Keratinocyte (primary cell): ENCODE measurements at regions not wholly inside any gene's neighbourhood (a gene's known extent, or its start where the extent isn't known, plus 50 kb on each side); places are given as distances from the start of the nearest gene placed in this dataset.

Source experiments
- DNase-seq: peaks from one replicate; pipeline ENCODE4 v3.0.0-alpha.2; 2011; ENCODE audit warnings: low read depth, missing footprints, low spot score
- FAIRE-seq: peaks from 2 replicates; lab custom pipeline; 2011; peaks lifted over from hg19 to GRCh38; lab: Jason Lieb, UNC
- H2AFZ ChIP-seq: 2 replicates; pipeline ENCODE4 v1.6.0; 2012; ENCODE audit warnings: low read length, control low read depth, inconsistent platforms; ENCODE audit not compliant: control insufficient read depth
- H3K27ac ChIP-seq: 2 replicates; pipeline ENCODE4 v1.5.1; 2011; ENCODE audit warnings: low read length; ENCODE audit not compliant: control insufficient read depth, insufficient read depth
- H3K27me3 ChIP-seq: 3 replicates; pipeline ENCODE4 v1.6.0; 2011; ENCODE audit warnings: low read length; ENCODE audit not compliant: control insufficient read depth, insufficient read depth; ENCODE audit errors: extremely low read depth
- H3K36me3 ChIP-seq, 2 experiments: 2 replicates in 1 of 2; 3 replicates in 1 of 2; pipeline ENCODE4 v1.5.1; 2011; ENCODE audit warnings: low read length in 2 of 2, mild to moderate bottlenecking in 1 of 2; ENCODE audit not compliant: control insufficient read depth in 2 of 2, insufficient read depth in 2 of 2; ENCODE audit errors: extremely low read depth in 1 of 2
- H3K4me1 ChIP-seq: 3 replicates; pipeline ENCODE4 v1.5.1; 2011; ENCODE audit warnings: low read length; ENCODE audit not compliant: control insufficient read depth, insufficient read depth; ENCODE audit errors: extremely low read depth
- H3K4me2 ChIP-seq: 3 replicates; pipeline ENCODE4 v1.6.0; 2011; ENCODE audit warnings: low read depth, low read length; ENCODE audit not compliant: control insufficient read depth, insufficient read depth; ENCODE audit errors: extremely low read depth
- H3K4me3 ChIP-seq, 3 experiments: fragments of 200-600 bp in 1 of 3; sonication (generic) in 1 of 3; 2 replicates in 2 of 3; 3 replicates in 1 of 3; pipeline ENCODE4 v1.5.1; 2011 to 2016; ENCODE audit warnings: low read length in 3 of 3, mild to moderate bottlenecking in 3 of 3, control low read depth in 2 of 3, inconsistent platforms in 1 of 3, low read depth in 1 of 3, mixed read lengths in 1 of 3, mixed run types in 1 of 3, moderate library complexity in 1 of 3; ENCODE audit not compliant: control insufficient read depth in 2 of 3, insufficient read depth in 2 of 3; ENCODE audit errors: extremely low read depth in 1 of 3
- H3K79me2 ChIP-seq: 2 replicates; pipeline ENCODE4 v1.6.0; 2012; ENCODE audit warnings: low read length; ENCODE audit not compliant: control insufficient read depth, insufficient read depth
- H3K9ac ChIP-seq: 3 replicates; pipeline ENCODE4 v1.6.0; 2011; ENCODE audit warnings: low read length; ENCODE audit not compliant: control insufficient read depth, insufficient read depth; ENCODE audit errors: extremely low read depth
- H3K9me1 ChIP-seq: 3 replicates; pipeline ENCODE4 v1.6.0; 2011; ENCODE audit warnings: low read length; ENCODE audit not compliant: control insufficient read depth, insufficient read depth; ENCODE audit errors: extremely low read depth
- H3K9me3 ChIP-seq: 2 replicates; pipeline ENCODE4 v1.5.1; 2012; ENCODE audit warnings: low read depth, low read length; ENCODE audit not compliant: control insufficient read depth
- H4K20me1 ChIP-seq: 3 replicates; pipeline ENCODE4 v1.6.0; 2011; ENCODE audit warnings: low read length; ENCODE audit not compliant: control insufficient read depth, insufficient read depth; ENCODE audit errors: extremely low read depth
- EZH2 ChIP-seq: IDR thresholded peaks from one replicate; pipeline ENCODE4 v1.6.1; 2012; ENCODE audit warnings: inconsistent platforms, mild to moderate bottlenecking, low read length, moderate library complexity
- dilution Hi-C: fragments of 300-500 bp; cut with MboI; formaldehyde crosslinking; loops from one replicate; pipeline ENCODE4 v1.7.0; 2020; ENCODE audit warnings: low sequenced_read_pairs; ENCODE audit not compliant: extremely low pct_ligation_motif_present
- TF ChIP-seq, protein P1 (sequence below), 3 experiments: IDR thresholded peaks in 1 of 3; conservative IDR thresholded peaks in 1 of 3; optimal IDR thresholded peaks in 1 of 3; 2 replicates in 2 of 3; 3 replicates in 1 of 3; pipeline versions ENCODE3 to v1.5.1; 2011; ENCODE audit warnings: low read length in 3 of 3, mild to moderate bottlenecking in 3 of 3, moderate library complexity in 2 of 3, control low read depth in 1 of 3, inconsistent platforms in 1 of 3; ENCODE audit not compliant: insufficient read depth in 2 of 3; ENCODE audit errors: extremely low read depth in 1 of 3

- dilution Hi-C loops: no loop called here
- no peaks in the 10 kb centered on the region for H4K20me1 ChIP-seq
- H3K4me3 ChIP-seq: no peak overlapping the region
- no peaks in the 10 kb centered on the region for H3K9me1 ChIP-seq
- H3K79me2 ChIP-seq: no peaks in the 10 kb centered on the region
- no peaks in the 10 kb centered on the region for H3K36me3 ChIP-seq
- H3K9me3 ChIP-seq: no peaks in the 10 kb centered on the region
- DNase-seq (no peak), FAIRE-seq (no peak)
- H3K27ac ChIP-seq: no peak overlapping the region
- no peak for TF ChIP-seq EZH2
- TF ChIP-seq, protein P1, sequence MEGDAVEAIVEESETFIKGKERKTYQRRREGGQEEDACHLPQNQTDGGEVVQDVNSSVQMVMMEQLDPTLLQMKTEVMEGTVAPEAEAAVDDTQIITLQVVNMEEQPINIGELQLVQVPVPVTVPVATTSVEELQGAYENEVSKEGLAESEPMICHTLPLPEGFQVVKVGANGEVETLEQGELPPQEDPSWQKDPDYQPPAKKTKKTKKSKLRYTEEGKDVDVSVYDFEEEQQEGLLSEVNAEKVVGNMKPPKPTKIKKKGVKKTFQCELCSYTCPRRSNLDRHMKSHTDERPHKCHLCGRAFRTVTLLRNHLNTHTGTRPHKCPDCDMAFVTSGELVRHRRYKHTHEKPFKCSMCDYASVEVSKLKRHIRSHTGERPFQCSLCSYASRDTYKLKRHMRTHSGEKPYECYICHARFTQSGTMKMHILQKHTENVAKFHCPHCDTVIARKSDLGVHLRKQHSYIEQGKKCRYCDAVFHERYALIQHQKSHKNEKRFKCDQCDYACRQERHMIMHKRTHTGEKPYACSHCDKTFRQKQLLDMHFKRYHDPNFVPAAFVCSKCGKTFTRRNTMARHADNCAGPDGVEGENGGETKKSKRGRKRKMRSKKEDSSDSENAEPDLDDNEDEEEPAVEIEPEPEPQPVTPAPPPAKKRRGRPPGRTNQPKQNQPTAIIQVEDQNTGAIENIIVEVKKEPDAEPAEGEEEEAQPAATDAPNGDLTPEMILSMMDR (optimal IDR thresholded peaks at IDR 0.05 in 1 of 3, IDR thresholded peaks at IDR 0.05 in 1 of 3, conservative IDR thresholded peaks at IDR 0.05 in 1 of 3; ENCODE audit: extremely low read depth in 1 of 3, insufficient read depth in 2 of 3, low read length in 3 of 3): no peak
- H3K27me3 ChIP-seq: no peaks in the 10 kb centered on the region
- no peak overlapping the region for H2AFZ ChIP-seq
- H3K4me2 ChIP-seq: no peak overlapping the region
- H3K9ac ChIP-seq: no peak overlapping the region
- H3K4me1 ChIP-seq: no peaks in the 10 kb centered on the region
Observed at GRCh38 chr3:161649900-161650484, 153.4 kb downstream of the OTOL1 start.

DNA sequence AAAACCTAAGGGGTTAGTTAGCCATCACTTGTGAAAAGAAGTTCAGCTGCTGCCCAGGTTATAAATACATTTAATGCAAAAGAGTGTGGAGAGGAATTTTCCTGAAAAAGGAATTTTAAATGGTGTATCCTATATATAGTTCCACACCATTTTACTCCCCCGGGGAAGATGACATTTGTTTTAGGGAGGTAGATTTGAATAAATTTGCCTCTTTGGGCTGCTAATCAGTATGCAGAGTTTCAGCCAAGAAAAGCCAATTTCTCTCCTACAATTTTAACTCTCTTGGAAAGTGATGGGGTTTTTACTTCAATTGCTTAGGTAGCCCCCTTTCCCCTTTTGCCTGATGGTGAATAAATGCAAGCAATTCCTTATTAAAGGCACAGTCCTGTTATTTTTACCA lies 161.2 kb downstream of the OTOL1 start:
- H3K79me2 ChIP-seq: no peaks in the 10 kb centered on the region
- H4K20me1 ChIP-seq: no peaks in the 10 kb centered on the region
- H3K27ac ChIP-seq: no peak overlapping the region
- H3K36me3 ChIP-seq: no peaks in the 10 kb centered on the region
- no peak overlapping the region for H3K9ac ChIP-seq
- FAIRE-seq: no peak
- no peak overlapping the region for H3K4me3 ChIP-seq
- H3K4me1 ChIP-seq: no peaks in the 10 kb centered on the region
- H3K4me2 ChIP-seq: no peak overlapping the region
- dilution Hi-C loops: no loop called here
- no peaks in the 10 kb centered on the region for H3K27me3 ChIP-seq
- H3K9me1 ChIP-seq: no peaks in the 10 kb centered on the region
- H3K9me3 ChIP-seq: no peaks in the 10 kb centered on the region
- no peak for DNase-seq
- no peak for TF ChIP-seq EZH2
- TF ChIP-seq, protein P1 (optimal IDR thresholded peaks at IDR 0.05 in 1 of 3, IDR thresholded peaks at IDR 0.05 in 1 of 3, conservative IDR thresholded peaks at IDR 0.05 in 1 of 3; ENCODE audit: extremely low read depth in 1 of 3, insufficient read depth in 2 of 3, low read length in 3 of 3): no peak
- H2AFZ ChIP-seq: no peak overlapping the region
